HG03520 (cell line): ENCODE measurements at regions not wholly inside any gene's neighbourhood (a gene's known extent, or its start where the extent isn't known, plus 50 kb on each side); places are given as distances from the start of the nearest gene placed in this dataset.
"Not testable (repeated sequence)": the region's sequence is repeated elsewhere in the genome, so short reads cannot be mapped to it uniquely, and the experiment has no call there.

Experiments
- ATAC-seq: cut with Tn5 transposase; IDR thresholded peaks from one replicate; pipeline ENCODE4 v1.9.1; 2021; ENCODE audit warnings: mild to moderate bottlenecking, moderate library complexity; ENCODE audit not compliant: unreplicated experiment

- no peak for ATAC-seq
These were observed 119.4 kb upstream of the SPIN4 start for GRCh38 chrX:63470506-63470905.

DNA sequence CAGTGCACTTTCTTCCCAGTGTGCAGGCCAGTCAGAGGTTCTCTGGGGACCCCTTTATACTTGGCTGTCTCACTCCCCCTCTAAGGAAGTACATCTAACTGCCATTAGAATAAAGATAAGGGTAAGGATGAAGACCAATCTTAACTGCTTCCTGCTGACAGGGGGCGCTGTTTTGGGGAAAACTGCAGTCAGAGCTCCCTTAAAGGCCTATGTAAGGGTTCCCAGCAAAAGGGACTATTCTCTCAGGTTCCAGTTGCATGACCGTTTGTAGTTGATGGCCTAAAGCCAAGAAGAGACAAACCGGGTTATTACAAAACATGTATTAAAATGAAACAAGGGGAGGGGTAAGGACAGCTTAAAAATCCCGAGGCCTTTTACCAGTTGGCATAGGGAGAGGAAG is 115.6 kb upstream of the SPIN4 start:
- ATAC-seq, result no peak

DNA sequence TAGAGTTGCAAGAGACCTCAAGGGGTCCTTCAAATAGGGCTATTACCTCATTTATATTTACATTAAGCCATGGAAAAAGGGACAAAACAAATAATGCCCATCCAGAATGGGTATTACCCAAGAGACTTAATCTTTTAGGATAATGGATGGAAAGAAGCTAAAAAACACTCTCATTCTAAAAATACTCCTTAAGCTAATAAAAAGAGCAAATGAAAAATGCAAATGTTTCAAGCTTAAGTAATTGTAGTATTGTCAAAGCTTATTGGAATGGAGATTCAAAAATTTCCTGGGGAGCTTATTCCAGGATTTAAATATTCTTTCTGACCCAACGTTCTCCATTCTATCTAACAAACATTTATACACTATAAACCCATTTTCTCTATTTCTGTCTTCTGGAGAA is 107.8 kb upstream of the SPIN4 start:
- no peak for ATAC-seq

DNA sequence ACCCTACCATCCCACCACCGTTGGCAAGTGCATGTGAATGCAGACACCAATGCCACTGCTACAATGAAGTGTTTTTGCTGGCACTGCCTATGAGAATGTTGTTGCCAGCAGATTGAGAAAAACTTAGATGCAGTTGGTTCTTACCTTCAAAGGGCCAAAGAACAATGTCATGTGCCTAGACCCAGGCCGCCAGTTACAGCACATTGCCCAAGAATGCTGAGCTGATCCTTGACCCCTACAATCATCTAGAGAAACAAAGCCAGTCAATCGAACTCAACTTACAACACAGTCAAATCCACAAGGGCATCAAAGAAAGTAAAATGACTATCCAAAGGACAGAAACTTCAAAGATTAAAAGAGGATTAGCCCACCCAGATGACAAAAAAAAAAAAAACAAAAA is 102.4 kb upstream of the SPIN4 start:
- ATAC-seq, result no peak

- no peak for ATAC-seq
These were observed 90.6 kb upstream of the SPIN4 start for GRCh38 chrX:63441717-63442116.

DNA sequence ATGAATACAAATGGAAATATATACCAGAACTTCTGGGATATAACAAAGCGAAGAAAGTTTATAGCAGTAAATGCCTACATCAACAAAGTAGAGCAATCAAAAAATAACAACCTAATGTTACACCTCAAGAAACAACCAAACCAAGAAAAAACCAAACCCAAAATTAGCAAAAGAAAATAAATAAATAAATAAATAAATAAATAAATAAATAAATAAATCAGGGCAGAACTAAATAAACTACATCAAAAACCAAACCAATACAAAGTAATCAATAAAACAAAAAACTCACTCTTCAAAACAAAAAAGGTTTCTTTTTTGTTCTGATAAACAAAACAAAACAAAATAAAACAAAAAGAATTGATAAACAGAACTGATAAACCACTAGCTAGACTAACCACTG is 88.4 kb upstream of the SPIN4 start:
- ATAC-seq, result no peak

DNA sequence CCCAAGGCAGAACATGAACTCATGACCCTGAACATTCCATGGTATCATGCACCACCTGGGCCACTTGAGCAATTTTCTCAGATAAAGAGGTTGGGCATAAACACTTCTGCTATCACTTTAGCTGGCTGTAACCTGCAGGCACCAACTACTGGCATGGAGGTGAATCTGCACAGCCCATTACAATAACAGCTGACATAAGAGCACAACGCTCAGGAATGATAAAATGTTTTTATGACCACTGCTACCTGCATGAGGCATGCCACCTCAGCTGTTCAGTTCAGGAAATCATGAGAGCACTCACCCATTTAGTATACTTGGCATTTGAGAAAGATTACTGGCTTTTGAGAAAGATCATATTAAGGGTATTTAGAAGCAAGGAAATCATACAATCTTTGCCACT is 85.7 kb upstream of the SPIN4 start:
- no peak for ATAC-seq

DNA sequence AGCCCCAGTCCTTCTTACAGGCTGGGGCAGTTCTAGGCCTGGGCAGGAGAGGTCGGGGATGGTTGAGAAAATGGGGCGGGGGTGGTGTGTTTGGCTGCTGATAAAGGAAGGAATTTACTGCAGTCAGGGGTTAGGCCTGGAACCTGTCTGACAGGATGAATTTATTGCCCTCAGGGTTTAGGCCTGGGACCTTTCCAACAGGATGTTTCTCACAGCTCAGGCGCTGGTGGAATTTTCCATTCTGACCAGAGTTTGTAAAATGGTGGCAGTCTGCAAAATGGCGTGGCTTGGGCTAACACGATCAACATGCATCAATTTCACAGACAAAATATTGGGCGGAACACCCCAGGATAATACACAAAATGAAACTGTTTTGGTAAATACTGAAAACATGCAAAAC is 83.5 kb upstream of the SPIN4 start:
- ATAC-seq, result no peak

DNA sequence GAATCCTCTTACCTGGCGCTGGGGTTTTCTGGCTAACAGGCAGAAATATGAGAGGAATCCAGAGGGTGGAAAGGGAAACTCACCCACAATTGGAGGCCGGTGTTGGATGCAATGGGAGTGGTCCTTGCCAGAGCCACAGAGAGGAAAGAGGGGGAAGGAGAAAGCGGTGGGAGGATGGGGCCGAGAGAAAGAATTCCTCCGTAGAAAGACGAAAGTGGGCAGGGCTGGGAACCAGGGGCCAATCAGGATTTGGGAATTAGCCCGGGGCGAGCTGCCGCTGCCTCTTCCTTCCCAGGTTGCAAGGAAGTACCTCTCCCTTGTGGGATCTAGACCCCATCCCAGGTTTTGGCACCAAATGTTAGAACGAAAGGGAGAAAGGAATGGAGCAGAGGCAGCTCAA is 83.1 kb upstream of the SPIN4 start:
- ATAC-seq, result no peak

DNA sequence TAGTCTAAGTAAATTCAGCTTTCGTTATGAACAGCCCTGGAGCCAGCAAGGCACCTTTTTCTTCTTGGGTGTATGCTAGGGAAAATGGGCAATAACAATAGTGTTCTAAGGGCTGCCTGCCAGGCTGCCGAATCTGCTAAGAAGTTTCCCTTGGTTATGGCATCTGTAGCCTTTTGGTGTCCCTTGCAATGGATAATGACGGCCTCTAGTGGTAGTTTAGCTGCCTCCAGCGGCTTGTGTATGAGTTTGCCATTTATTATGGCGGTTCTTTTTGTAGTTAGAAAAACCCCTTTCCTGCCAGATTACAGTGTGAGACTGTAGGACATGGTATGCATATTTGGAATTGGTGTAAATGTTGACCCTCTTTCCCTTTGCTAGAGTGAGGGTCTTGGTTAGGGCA is 78.9 kb upstream of the SPIN4 start:
- ATAC-seq, result no peak

DNA sequence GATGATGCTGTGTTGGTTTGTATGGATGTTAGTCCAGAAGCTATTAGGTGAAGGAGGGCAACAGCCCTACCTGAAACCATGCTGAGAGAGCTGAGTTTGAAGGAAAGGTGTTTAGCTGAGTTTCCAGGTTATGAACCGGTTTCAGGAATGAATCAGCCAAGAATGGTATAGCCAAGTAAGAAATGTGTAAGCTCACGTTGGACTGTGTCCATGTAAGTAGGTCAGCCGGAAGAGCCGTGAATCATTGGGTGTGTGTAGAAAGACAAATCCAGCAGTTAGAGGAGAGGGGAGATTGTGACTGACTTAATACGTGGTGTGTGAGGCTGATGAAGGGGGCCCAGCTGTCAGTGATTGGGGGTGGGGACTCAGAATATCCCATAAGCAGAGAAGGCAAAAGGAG is 77.2 kb upstream of the SPIN4 start:
- ATAC-seq, result no peak

- no peak for ATAC-seq
These were observed 75.4 kb upstream of the SPIN4 start for GRCh38 chrX:63426519-63426918.

GRCh38 chrX:63424063-63424462 is 72.9 kb upstream of the SPIN4 start:
- no peak for ATAC-seq

- ATAC-seq, result no peak
These were observed 70.3 kb upstream of the SPIN4 start for GRCh38 chrX:63421411-63421810.

- ATAC-seq, result no peak
These were observed 67.1 kb upstream of the SPIN4 start for GRCh38 chrX:63418211-63418610.

GRCh38 chrX:63417649-63418048 is 66.5 kb upstream of the SPIN4 start:
- ATAC-seq, result no peak

DNA sequence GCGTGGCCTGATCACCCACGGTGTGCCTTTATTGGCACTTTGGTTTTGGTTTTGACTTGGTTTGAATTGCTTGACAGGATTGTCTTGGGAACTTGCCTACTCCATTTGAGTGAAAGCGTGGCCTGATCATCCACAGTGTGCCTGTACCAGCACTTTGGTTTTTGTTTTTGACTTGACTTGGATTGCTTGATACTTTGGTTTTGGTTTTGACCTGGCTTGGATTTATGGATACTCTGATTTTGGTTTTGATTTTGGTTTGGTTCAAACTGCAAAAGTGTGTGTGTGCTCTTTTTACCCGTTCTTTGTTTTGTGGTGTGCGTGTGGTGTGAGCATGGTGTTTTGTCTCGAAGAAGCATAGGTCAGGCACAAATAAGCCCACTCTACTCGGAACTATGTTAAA is 58.8 kb upstream of the SPIN4 start:
- ATAC-seq, result not testable (repeated sequence)

DNA sequence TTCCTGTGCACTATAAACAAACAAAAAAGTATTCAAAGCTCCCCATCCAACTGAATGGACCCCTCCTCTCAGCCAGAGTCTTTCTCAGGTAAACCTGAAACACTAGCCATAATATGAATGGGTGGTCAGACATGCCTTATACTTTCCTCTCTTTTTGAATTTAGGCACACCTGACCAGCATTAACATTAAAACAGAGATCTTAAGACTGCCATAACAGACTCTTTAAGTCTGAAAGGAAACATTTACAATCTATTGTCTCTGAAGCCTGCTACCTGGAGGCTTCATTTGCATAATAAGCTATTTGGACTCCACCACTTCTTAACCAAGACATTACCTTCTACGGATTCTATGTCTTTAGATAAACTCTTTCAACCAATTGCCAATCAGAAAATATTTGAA is 56.9 kb upstream of the SPIN4 start:
- ATAC-seq, result no peak

DNA sequence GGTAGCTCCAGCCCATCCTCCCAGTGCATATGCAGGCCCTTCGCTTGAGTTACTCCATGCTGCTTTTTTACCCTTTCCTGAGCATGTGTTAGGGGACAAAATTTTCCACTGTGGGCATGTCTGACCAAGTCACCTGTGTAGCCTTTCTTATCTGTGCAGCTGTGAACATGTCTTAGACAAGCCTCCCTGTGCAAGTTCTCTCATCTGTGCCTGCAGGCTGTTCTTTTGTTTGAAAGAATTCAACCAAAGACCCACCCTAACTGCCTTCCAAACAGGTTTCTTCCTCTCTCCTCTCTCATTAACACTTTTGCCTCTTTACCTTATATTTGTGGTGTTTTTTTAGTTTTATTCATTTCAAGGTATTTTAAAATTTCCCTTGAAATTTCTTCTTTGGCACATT is 53.2 kb upstream of the SPIN4 start:
- ATAC-seq, result no peak

GRCh38 chrX:63402106-63402505 is 51.0 kb upstream of the SPIN4 start:
- ATAC-seq, result no peak
